GM12874 (cell line): ENCODE measurements at regions not wholly inside any gene's neighbourhood (a gene's known extent, or its start where the extent isn't known, plus 50 kb on each side); places are given as distances from the start of the nearest gene placed in this dataset.

Source experiments
- TF ChIP-seq, protein P1 (sequence below): IDR thresholded peaks from 2 replicates; pipeline ENCODE4 v1.5.1; 2011; ENCODE audit warnings: low read depth, mild to moderate bottlenecking, control low read depth, low read length, moderate library complexity; ENCODE audit not compliant: insufficient read depth

DNA sequence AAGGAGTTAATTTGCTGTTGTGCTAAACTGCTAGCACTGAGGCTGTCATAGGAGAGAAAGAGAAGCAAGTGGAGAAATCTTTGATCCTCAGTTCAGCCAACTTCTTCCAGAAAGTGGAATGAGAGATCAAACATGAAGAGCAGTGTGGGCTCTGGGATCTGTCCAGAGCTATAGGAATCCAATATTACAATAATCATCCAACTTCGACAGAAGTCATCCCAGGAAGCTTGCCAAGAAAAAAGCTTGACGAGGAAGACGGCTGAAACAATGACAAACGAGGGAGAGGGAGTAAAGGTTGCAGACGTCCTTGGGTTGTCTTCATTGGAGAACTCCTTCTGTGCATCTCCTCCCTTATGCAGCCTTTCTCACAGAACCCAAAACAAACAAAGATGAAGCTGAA lies 496.2 kb downstream of the INSC start:
- TF ChIP-seq, protein P1, sequence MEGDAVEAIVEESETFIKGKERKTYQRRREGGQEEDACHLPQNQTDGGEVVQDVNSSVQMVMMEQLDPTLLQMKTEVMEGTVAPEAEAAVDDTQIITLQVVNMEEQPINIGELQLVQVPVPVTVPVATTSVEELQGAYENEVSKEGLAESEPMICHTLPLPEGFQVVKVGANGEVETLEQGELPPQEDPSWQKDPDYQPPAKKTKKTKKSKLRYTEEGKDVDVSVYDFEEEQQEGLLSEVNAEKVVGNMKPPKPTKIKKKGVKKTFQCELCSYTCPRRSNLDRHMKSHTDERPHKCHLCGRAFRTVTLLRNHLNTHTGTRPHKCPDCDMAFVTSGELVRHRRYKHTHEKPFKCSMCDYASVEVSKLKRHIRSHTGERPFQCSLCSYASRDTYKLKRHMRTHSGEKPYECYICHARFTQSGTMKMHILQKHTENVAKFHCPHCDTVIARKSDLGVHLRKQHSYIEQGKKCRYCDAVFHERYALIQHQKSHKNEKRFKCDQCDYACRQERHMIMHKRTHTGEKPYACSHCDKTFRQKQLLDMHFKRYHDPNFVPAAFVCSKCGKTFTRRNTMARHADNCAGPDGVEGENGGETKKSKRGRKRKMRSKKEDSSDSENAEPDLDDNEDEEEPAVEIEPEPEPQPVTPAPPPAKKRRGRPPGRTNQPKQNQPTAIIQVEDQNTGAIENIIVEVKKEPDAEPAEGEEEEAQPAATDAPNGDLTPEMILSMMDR = no peak

DNA sequence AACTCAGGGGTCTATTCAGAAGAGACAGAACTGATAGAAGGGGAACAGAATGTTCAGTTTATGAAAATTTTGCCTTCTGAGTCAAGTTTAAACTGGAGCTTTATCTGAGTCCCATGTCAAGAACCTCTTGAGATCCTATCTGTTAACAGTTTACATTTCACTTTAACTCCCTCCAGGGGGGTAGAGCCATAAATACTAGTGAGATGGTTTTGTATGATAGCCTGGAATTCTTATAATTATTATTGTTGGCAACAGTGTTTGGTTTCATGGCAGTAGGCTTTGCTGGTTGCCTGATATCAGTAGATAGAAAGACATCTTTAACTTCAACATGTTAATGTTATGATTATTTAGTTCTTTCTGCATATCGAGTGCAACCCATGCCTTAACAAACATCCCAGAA lies 498.5 kb downstream of the INSC start:
- TF ChIP-seq, protein P1 = no peak

DNA sequence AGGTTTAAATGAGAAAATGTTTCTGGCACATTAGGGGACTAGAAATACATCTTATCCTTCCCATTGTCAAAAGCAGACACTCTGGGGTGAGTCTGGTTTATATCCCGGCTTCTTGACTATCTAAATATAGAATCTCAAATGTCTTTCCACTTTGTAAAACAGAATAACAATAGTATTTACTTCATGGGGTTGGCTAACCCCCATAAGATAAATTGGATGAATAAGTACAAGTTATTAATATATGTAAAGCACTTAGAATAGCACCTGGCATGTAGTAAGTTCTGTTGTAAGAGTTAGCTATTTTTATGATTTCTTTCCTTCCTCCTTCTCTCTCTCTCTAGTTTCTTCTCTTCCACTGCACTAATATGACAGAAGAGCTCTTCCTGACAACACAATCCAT lies 499.1 kb downstream of the INSC start:
- TF ChIP-seq, protein P1 = no peak

DNA sequence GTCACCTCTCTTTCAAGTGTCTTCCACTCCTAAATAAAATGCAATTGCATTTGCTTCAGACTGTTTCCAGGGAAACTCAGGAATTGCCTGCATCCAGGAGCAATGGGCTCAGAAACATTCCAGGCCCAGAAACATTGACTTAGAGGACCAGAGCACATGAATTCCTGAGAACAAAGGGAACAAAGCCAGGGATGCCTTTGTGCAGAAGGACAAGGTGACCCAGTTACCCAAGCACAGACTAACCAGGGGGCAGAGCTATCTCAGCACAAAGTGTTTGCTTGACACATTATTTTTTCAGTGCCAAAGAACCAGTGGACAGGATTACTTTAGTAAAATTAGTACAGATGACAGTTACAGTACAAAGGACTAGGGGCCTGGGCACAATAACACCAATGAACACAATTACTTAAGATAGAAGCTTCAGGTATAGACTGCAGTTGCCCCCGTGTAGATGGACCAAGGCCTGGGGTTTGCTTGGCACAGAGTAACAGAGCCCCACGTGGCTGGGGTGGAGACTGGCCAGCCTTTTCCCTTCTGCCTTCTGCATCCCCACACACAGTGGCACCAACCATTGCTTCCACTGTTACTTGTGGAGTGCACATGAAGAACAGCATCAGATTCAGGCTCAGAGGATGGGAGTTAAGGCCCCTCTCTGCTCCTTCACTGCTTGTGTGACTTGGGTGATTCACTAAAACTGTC lies 500.8 kb downstream of the INSC start:
- TF ChIP-seq, protein P1 = no peak

DNA sequence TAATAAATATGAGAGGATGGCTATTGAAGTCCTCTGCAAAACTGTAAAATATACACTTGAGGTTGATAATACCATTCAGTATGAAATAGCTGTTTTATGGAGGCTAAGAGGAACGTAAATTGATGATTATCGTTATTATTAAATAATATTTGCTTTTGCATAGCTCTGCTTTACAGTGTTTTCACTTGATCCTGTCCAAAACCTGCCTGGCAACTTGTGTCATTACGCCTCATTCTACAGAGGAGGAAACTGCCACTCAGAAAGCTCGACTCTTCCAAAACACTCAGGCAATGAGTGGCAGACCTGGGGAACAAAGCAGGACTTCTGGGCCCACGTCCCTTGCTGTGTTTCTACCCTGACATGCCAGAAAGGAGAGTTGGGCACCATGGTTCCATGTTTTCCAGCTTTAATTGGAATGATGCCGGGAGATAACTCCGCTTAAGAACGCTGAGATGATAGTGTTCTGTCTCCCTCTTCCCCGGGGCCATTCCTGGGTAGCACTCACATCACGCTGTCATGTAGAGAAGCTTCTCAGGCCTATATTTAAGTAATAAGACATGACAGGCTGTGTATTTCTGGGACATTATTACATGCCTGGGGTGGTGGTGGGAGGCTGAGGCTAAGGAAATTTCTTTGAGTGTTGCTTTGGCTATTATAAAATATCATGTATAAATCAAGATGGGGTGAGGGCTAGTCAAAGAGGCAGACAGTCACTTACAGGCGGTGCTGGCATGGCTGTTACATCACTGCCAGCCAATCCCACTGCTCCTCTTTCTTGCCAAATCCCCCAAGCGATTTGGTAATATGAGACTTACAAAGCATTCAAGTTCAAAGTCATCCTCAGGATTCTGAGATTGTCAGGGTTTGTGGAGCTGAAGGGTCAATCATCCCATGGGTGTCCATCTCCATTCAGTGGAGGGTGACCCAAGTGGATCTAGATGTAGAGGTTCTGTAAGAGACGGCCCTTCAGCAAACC lies 501.7 kb downstream of the INSC start:
- TF ChIP-seq, protein P1 = no peak

DNA sequence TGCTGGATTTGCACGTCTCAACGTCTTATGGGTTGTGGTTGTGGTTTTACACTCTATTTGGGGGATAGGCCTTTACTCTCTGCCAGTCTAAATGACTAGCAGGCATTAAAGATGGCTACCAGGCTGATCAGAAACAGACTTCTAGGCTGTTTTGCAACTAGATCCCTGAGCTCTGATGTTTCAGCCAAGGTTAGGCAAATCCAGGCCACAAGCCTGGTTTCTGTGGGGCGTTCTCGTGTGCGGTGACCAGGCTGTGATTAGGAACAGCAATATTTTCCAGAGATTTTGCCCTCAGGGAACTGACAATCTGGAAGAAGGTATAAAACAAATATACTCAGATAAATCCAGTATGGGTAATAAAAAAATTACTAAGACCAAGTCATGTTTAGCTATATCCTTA lies 502.4 kb downstream of the INSC start:
- TF ChIP-seq, protein P1 = no peak

DNA sequence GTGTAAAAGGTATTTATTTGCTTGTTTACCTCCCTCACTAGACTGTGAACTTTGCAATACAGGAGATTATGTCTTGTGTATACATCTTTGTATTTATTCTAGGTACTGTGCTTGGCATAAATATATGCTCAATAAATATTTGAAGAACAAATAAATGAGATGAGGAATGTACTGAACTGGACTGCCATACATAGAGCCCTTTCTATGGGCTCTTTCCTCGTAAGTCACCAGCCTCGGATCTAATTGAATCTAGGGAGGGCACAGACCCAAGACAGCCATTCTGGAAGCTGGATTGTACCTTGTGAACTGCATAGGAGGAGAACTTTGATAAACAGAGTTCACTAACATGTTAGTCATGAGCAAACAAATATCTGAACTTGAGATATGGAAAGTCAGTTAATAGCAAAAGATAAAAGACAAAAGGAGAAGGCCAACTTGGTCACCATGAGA lies 503.9 kb downstream of the INSC start:
- TF ChIP-seq, protein P1 = no peak
